GM23338 (cell line): ENCODE measurements at regions not wholly inside any gene's neighbourhood (a gene's known extent, or its start where the extent isn't known, plus 50 kb on each side); places are given as distances from the start of the nearest gene placed in this dataset.

Experiments
- ATAC-seq: fragments of 200-7000 bp; cut with Tn5 transposase; 3 replicates; pipeline ENCODE4 v1.9.1; 2020
- DNase-seq: peaks from one replicate; pipeline ENCODE4 v3.0.0-alpha.2; 2015; ENCODE audit warnings: low spot score
- H2AFZ ChIP-seq: fragments of 200-600 bp; sonication (generic); 2 replicates; pipeline ENCODE4 v1.8.0; 2016; ENCODE audit warnings: antibody characterized with exemption, mild to moderate bottlenecking, moderate library complexity
- H3F3A ChIP-seq: fragments of 200-600 bp; sonication (generic); replicated peaks from 2 replicates; pipeline ENCODE4 v1.8.0; 2017; ENCODE audit warnings: antibody characterized with exemption, mixed run types, low read depth
- H3K27ac ChIP-seq: fragments of 200-600 bp; sonication (generic); 2 replicates; pipeline ENCODE4 v1.6.1; 2016; ENCODE audit warnings: low read depth
- H3K27me3 ChIP-seq: fragments of 200-600 bp; sonication (generic); 2 replicates; pipeline ENCODE4 v1.8.0; 2016; ENCODE audit warnings: mild to moderate bottlenecking, mixed run types, moderate library complexity; ENCODE audit not compliant: insufficient read depth
- H3K36me3 ChIP-seq: fragments of 200-600 bp; sonication (generic); 2 replicates; pipeline ENCODE4 v1.8.0; 2016; ENCODE audit warnings: mild to moderate bottlenecking; ENCODE audit not compliant: insufficient read depth
- H3K4me1 ChIP-seq: fragments of 200-600 bp; sonication (generic); 2 replicates; pipeline ENCODE4 v1.8.0; 2016; ENCODE audit warnings: mild to moderate bottlenecking, moderate library complexity; ENCODE audit not compliant: insufficient read depth
- H3K4me2 ChIP-seq: fragments of 200-600 bp; sonication (generic); 2 replicates; pipeline ENCODE4 v1.7.1; 2017; ENCODE audit warnings: mixed run types
- H3K4me3 ChIP-seq: fragments of 200-600 bp; sonication (generic); 2 replicates; pipeline ENCODE4 v1.6.1; 2016; ENCODE audit warnings: mixed run types
- H3K79me2 ChIP-seq: fragments of 200-600 bp; sonication (generic); replicated peaks from 2 replicates; pipeline ENCODE4 v1.8.0; 2017; ENCODE audit warnings: mild to moderate bottlenecking; ENCODE audit not compliant: insufficient read depth
- H3K9me2 ChIP-seq: fragments of 200-600 bp; sonication (generic); 2 replicates; pipeline ENCODE4 v1.8.0; 2017; ENCODE audit not compliant: insufficient read depth
- H4K20me1 ChIP-seq: fragments of 200-600 bp; sonication (generic); replicated peaks from 2 replicates; pipeline ENCODE4 v1.8.0; 2017; ENCODE audit warnings: mild to moderate bottlenecking; ENCODE audit not compliant: insufficient read depth
- H3K27ac Mint-ChIP-seq: 2 replicates; pipeline ENCODE4 v1.8.0; 2020; ENCODE audit warnings: inconsistent platforms, mild to moderate bottlenecking, moderate library complexity, mixed read lengths
- H3K27me3 Mint-ChIP-seq: 3 replicates; pipeline ENCODE4 v1.8.0; 2022; ENCODE audit warnings: low read depth, mild to moderate bottlenecking, moderate library complexity, mixed read lengths, inconsistent platforms; ENCODE audit not compliant: insufficient read depth, poor library complexity
- H3K36me3 Mint-ChIP-seq: 3 replicates; pipeline ENCODE4 v1.8.0; 2021; ENCODE audit warnings: low read depth, mild to moderate bottlenecking, inconsistent platforms, moderate library complexity, mixed read lengths
- H3K4me1 Mint-ChIP-seq: 3 replicates; pipeline ENCODE4 v1.8.0; 2020; ENCODE audit warnings: mild to moderate bottlenecking, inconsistent platforms, mixed read lengths
- H3K4me3 Mint-ChIP-seq: 3 replicates; pipeline ENCODE4 v1.8.0; 2021; ENCODE audit warnings: moderate library complexity, mild to moderate bottlenecking, inconsistent platforms, mixed read lengths
- H3K9me3 Mint-ChIP-seq: 3 replicates; pipeline ENCODE4 v1.8.0; 2020; ENCODE audit warnings: moderate library complexity, mild to moderate bottlenecking, inconsistent platforms, mixed read lengths
- CREB1 ChIP-seq: fragments of 250-450 bp; sonication (Bioruptor Pico); IDR thresholded peaks from 2 replicates; pipeline ENCODE4 v1.5.0; 2020; ENCODE audit warnings: low read depth, mild to moderate bottlenecking, moderate library complexity
- ETS1 ChIP-seq: IDR thresholded peaks from 2 replicates; pipeline ENCODE4 v1.6.1; 2016; ENCODE audit warnings: antibody characterized with exemption
- EZH2 ChIP-seq: fragments of 200-600 bp; sonication (generic); IDR thresholded peaks from one replicate; pipeline ENCODE4 v1.8.0; 2017; ENCODE audit warnings: antibody characterized with exemption, mild to moderate bottlenecking, low read depth; ENCODE audit not compliant: unreplicated experiment
- EZH2phosphoT487 ChIP-seq: fragments of 200-600 bp; sonication (generic); IDR thresholded peaks from one replicate; pipeline ENCODE4 v1.8.1; 2018; ENCODE audit warnings: antibody characterized with exemption; ENCODE audit not compliant: unreplicated experiment
- JUNB ChIP-seq: IDR thresholded peaks from one replicate; pipeline ENCODE4 v1.6.1; 2016; ENCODE audit warnings: antibody characterized with exemption; ENCODE audit not compliant: unreplicated experiment
- NANOG ChIP-seq: IDR thresholded peaks from 2 replicates; pipeline ENCODE4 v1.6.1; 2016; ENCODE audit warnings: antibody characterized with exemption, borderline replicate concordance
- POLR2AphosphoS5 ChIP-seq: IDR thresholded peaks from 2 replicates; pipeline ENCODE4 v1.6.1; 2016; ENCODE audit warnings: antibody characterized with exemption, low read depth
- REST ChIP-seq: IDR thresholded peaks from one replicate; pipeline ENCODE4 v1.6.1; 2018; ENCODE audit warnings: antibody characterized with exemption; ENCODE audit not compliant: unreplicated experiment
- STAT1 ChIP-seq: IDR thresholded peaks from one replicate; pipeline ENCODE4 v1.6.1; 2016; ENCODE audit warnings: antibody characterized with exemption; ENCODE audit not compliant: unreplicated experiment
- ZNF114 ChIP-seq: fragments of 250-450 bp; sonication (Bioruptor Pico); IDR thresholded peaks from 2 replicates; pipeline ENCODE4 v1.5.0; 2020; ENCODE audit warnings: mild to moderate bottlenecking, moderate library complexity
- ZNF331 ChIP-seq: fragments of 250-450 bp; sonication (Bioruptor Pico); IDR thresholded peaks from 2 replicates; pipeline ENCODE4 v1.5.0; 2020; ENCODE audit warnings: low read depth, mild to moderate bottlenecking, moderate library complexity
- ZNF462 ChIP-seq: fragments of 250-450 bp; sonication (Bioruptor Pico); IDR thresholded peaks from 2 replicates; pipeline ENCODE4 v1.5.0; 2020; ENCODE audit warnings: mild to moderate bottlenecking, moderate library complexity
- TF ChIP-seq, protein P1 (sequence below), 2 experiments: fragments of 200-600 bp in 1 of 2; sonication (generic) in 1 of 2; conservative IDR thresholded peaks; 2 replicates each; pipeline versions ENCODE4 v1.5.1 to v1.6.1; 2016 to 2017; ENCODE audit warnings: antibody characterized with exemption in 2 of 2, low read depth in 2 of 2, mild to moderate bottlenecking in 2 of 2, moderate library complexity in 1 of 2

DNA sequence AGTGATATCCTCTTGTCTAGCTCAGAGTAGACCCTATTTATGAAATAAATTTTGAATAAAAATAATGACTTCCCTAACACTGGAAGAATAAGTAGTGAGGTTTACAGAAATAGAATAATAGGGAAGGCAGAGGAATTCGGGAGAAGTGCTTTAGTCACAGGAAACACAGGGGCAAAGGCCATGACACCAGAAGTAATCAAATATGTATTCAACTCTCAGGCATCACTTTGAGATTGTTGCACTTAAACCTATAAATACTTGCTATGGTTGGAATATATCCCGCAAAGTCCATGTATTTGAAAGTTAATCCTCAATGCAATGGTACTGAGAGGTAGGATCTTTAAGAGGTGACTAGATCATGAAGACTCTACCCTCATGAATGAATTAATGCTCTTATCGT is 166.8 kb downstream of the YIPF5 start:
- Histone ChIP-seq H3K79me2 (no peaks in the 10 kb centered on the region), H3K4me3 (no peak overlapping the region), H3K4me2 (no peak overlapping the region), H3K36me3 (peaks cover 2% of the 10 kb centered on the region; the same call in 1 of the 2 replicates), H3F3A (no peaks in the 10 kb centered on the region), H4K20me1 (no peaks in the 10 kb centered on the region), H3K27me3 (no peaks in the 10 kb centered on the region), H3K9me2 (no peaks in the 10 kb centered on the region; the same call in 1 of the 2 replicates), H3K4me1 (no peaks in the 10 kb centered on the region), H2AFZ (no peak overlapping the region), H3K27ac (no peak overlapping the region)
- Mint-ChIP-seq H3K9me3 (peaks cover 15% of the 10 kb centered on the region; the same call in 2 of the 3 replicates), H3K36me3 (peaks cover 18% of the 10 kb centered on the region; the same call in 2 of the 3 replicates), H3K4me3 (no peak overlapping the region), H3K4me1 (no peaks in the 10 kb centered on the region), H3K27me3 (no peaks in the 10 kb centered on the region), H3K27ac (no peak overlapping the region)
- ATAC-seq = no peak
- no peak for DNase-seq
- TF ChIP-seq ZNF331 = no peak
- no peak for TF ChIP-seq EZH2phosphoT487
- TF ChIP-seq, protein P1, sequence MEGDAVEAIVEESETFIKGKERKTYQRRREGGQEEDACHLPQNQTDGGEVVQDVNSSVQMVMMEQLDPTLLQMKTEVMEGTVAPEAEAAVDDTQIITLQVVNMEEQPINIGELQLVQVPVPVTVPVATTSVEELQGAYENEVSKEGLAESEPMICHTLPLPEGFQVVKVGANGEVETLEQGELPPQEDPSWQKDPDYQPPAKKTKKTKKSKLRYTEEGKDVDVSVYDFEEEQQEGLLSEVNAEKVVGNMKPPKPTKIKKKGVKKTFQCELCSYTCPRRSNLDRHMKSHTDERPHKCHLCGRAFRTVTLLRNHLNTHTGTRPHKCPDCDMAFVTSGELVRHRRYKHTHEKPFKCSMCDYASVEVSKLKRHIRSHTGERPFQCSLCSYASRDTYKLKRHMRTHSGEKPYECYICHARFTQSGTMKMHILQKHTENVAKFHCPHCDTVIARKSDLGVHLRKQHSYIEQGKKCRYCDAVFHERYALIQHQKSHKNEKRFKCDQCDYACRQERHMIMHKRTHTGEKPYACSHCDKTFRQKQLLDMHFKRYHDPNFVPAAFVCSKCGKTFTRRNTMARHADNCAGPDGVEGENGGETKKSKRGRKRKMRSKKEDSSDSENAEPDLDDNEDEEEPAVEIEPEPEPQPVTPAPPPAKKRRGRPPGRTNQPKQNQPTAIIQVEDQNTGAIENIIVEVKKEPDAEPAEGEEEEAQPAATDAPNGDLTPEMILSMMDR (conservative IDR thresholded peaks at IDR 0.05; ENCODE audit: low read depth in 2 of 2) = no peak
- TF ChIP-seq CREB1 (CRISPR knock-in tag) = no peak
- TF ChIP-seq ETS1 = no peak
- no peak for TF ChIP-seq ZNF462 (CRISPR knock-in tag)
- TF ChIP-seq ZNF114 (CRISPR knock-in tag) = no peak
- TF ChIP-seq POLR2AphosphoS5 = no peak
- TF ChIP-seq STAT1 = no peak
- no peak for TF ChIP-seq REST
- TF ChIP-seq EZH2 = no peak
- TF ChIP-seq NANOG = no peak
- no peak for TF ChIP-seq JUNB
